Activated CD4-positive, alpha-beta T cell treated with anti-CD3 and anti-CD28 coated beads, Interleukin-2, amount 50 U/mL, for 24 hours (primary cell): ENCODE measurements at regions not wholly inside any gene's neighbourhood (a gene's known extent, or its start where the extent isn't known, plus 50 kb on each side); places are given as distances from the start of the nearest gene placed in this dataset.

Experiments used
- DNase-seq, 2 donors: peaks; one replicate each; pipeline ENCODE4 v3.0.0-alpha.2; 2020; ENCODE audit warnings: low read depth in 1 of 2, low spot score in 1 of 2

GRCh38 chr18:21996351-21996826 lies 173.0 kb upstream of the GATA6 start:
- no peak for DNase-seq

- peak in 1 of 2 donors; percentile 2 for DNase-seq
Measured at GRCh38 chr18:21997207-21998143, 171.9 kb upstream of the GATA6 start.

- no peak for DNase-seq
Measured at GRCh38 chr18:21998486-21998885, 170.9 kb upstream of the GATA6 start.

GRCh38 chr18:22001912-22002487 lies 167.4 kb upstream of the GATA6 start:
- DNase-seq, result no peak

GRCh38 chr18:22005191-22005841 lies 164.1 kb upstream of the GATA6 start:
- DNase-seq, result no peak

GRCh38 chr18:22006458-22006857 lies 162.9 kb upstream of the GATA6 start:
- no peak for DNase-seq

- DNase-seq, result no peak
Measured at GRCh38 chr18:22009242-22009641, 160.1 kb upstream of the GATA6 start.

GRCh38 chr18:22013993-22014392 lies 155.4 kb upstream of the GATA6 start:
- no peak for DNase-seq

GRCh38 chr18:22015156-22015555 lies 154.2 kb upstream of the GATA6 start:
- no peak for DNase-seq

GRCh38 chr18:22018366-22018765 lies 151.0 kb upstream of the GATA6 start:
- DNase-seq, result no peak

- DNase-seq, result no peak
Measured at GRCh38 chr18:22019193-22019592, 150.2 kb upstream of the GATA6 start.

- no peak for DNase-seq
Measured at GRCh38 chr18:22020127-22020866, 149.1 kb upstream of the GATA6 start.

GRCh38 chr18:22020867-22021370 lies 148.5 kb upstream of the GATA6 start:
- no peak for DNase-seq

GRCh38 chr18:22021701-22022100 lies 147.7 kb upstream of the GATA6 start:
- no peak for DNase-seq

GRCh38 chr18:22024924-22025323 lies 144.5 kb upstream of the GATA6 start:
- no peak for DNase-seq

GRCh38 chr18:22026362-22026761 lies 143.0 kb upstream of the GATA6 start:
- DNase-seq, result no peak

- DNase-seq, result no peak
Measured at GRCh38 chr18:22026889-22027288, 142.5 kb upstream of the GATA6 start.

- DNase-seq, result no peak
Measured at GRCh38 chr18:22031611-22032010, 137.8 kb upstream of the GATA6 start.

GRCh38 chr18:22032392-22032961 lies 136.9 kb upstream of the GATA6 start:
- no peak for DNase-seq

- DNase-seq, result no peak
Measured at GRCh38 chr18:22033085-22033484, 136.3 kb upstream of the GATA6 start.

- no peak for DNase-seq
Measured at GRCh38 chr18:22034276-22034675, 135.1 kb upstream of the GATA6 start.
